GM06990 (cell line): ENCODE measurements at regions not wholly inside any gene's neighbourhood (a gene's known extent, or its start where the extent isn't known, plus 50 kb on each side); places are given as distances from the start of the nearest gene placed in this dataset.
A peak's percentile ranks its signal among the peaks of the same experiment; 100 is the strongest.
"Not testable (repeated sequence)": the region's sequence is repeated elsewhere in the genome, so short reads cannot be mapped to it uniquely, and the experiment has no call there.

Experiments
- DNase-seq: peaks from one replicate; pipeline ENCODE4 v3.0.0-alpha.2; 2011; ENCODE audit not compliant: insufficient read length; ENCODE audit errors: extremely low read depth
- H3K27me3 ChIP-seq: replicated peaks from 2 replicates; pipeline ENCODE4 v1.6.0; 2011; ENCODE audit warnings: low read length; ENCODE audit not compliant: control insufficient read depth, insufficient read depth
- H3K36me3 ChIP-seq: 2 replicates; pipeline ENCODE4 v1.5.1; 2011; ENCODE audit warnings: low read length; ENCODE audit not compliant: control insufficient read depth, insufficient read depth
- H3K4me3 ChIP-seq: replicated peaks from 2 replicates; pipeline ENCODE4 v1.5.1; 2011; ENCODE audit warnings: low read depth, mild to moderate bottlenecking, control low read depth, low read length
- TF ChIP-seq, protein P1 (sequence below): IDR thresholded peaks from 2 replicates; pipeline ENCODE4 v1.5.1; 2011; ENCODE audit warnings: low read length, control low read depth, mild to moderate bottlenecking, inconsistent platforms; ENCODE audit not compliant: insufficient read depth, poor library complexity, severe bottlenecking

DNA sequence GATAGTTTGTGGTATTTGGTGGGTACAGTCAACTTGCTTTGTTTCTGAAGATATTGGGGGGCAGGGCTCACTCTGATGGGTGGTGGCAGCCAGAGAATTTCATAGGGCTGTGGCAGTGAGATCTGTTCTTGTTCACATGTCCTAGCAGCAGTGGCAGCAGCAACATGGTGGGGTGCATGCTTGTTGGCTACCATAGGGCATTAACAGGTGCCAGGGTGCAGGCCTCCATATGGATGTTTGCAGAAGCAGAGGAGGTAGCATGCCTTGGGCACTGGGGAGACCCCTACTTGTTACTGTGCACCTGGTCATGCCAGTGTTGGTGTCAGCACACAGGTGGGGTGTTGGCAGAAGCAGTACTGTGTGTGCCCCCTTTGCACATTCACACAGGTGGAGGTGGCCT lies 96.3 kb upstream of the ZC4H2 start:
- no peaks in the 10 kb centered on the region for H3K36me3 ChIP-seq

DNA sequence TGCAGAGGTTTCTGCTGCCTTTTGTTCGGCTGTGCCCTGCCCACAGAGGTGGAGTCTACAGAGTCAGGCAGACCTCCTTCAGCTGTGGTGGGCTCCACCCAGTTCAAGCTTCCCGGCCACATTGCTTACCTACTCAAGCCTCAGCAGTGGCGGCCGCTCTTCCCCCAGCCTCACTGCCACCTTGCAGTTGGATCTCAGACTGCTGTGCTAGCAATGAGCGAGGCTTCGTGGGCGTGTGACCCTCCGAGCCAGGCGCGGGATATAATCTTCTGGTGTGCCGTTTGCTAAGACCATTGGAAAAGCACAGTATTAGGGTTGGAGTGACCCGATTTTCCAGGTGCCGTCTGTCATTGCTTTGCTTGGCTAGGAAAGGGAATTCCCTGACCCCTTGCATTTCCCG lies 82.4 kb upstream of the ZC4H2 start:
- DNase-seq, H3K36me3 ChIP-seq, H3K4me3 ChIP-seq: not testable (repeated sequence)

More for the DNA sequence above, 96.3 kb upstream of the ZC4H2 start:
- Histone ChIP-seq H3K4me3 (no peak overlapping the region), H3K27me3 (no peaks in the 10 kb centered on the region)
- no peak for DNase-seq
- TF ChIP-seq, protein P1, sequence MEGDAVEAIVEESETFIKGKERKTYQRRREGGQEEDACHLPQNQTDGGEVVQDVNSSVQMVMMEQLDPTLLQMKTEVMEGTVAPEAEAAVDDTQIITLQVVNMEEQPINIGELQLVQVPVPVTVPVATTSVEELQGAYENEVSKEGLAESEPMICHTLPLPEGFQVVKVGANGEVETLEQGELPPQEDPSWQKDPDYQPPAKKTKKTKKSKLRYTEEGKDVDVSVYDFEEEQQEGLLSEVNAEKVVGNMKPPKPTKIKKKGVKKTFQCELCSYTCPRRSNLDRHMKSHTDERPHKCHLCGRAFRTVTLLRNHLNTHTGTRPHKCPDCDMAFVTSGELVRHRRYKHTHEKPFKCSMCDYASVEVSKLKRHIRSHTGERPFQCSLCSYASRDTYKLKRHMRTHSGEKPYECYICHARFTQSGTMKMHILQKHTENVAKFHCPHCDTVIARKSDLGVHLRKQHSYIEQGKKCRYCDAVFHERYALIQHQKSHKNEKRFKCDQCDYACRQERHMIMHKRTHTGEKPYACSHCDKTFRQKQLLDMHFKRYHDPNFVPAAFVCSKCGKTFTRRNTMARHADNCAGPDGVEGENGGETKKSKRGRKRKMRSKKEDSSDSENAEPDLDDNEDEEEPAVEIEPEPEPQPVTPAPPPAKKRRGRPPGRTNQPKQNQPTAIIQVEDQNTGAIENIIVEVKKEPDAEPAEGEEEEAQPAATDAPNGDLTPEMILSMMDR = no peak

DNA sequence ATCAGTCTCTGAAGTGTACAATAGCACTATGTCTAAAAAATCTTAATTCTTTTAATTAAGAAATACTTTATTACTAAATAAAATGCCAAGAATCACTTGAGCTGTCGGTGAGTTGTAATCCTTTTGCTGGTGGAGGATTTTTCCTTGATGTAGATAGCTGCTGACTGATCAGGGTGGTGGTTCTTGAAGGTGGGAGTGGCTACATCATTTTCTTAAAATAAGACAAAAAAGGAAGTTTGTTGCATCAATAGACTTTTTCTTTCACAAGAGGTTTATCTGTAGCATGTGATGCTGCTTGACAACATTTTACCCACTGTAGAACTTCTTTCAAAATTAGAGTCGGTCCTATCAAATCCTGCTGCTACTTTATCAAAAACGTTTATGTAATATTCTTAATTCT lies 68.8 kb upstream of the ZC4H2 start:
- DNase-seq = no peak
- H3K27me3 ChIP-seq = no peaks in the 10 kb centered on the region
- no peaks in the 10 kb centered on the region for H3K36me3 ChIP-seq
- TF ChIP-seq, protein P1 = no peak
- H3K4me3 ChIP-seq = no peak overlapping the region

More for the DNA sequence above, 82.4 kb upstream of the ZC4H2 start:
- H3K27me3 ChIP-seq = not testable (repeated sequence)

DNA sequence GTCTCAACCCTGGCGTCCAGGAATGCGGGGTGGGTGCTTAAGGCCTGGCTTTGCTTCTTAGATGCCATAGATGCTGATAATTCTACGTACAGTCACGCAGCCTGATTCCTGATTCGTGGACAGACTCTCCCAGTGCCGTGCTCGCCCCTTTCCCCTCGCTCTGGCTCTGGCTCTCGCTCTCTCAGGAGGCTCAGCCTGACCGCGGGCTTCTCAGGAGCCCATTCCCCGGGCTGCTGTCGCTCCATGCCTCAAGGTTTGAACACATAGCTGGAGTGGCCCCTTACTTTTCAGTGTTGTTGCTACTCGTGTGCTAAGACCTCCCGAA lies 59.2 kb upstream of the ZC4H2 start:
- Histone ChIP-seq H3K36me3 (no peaks in the 10 kb centered on the region), H3K27me3 (no peaks in the 10 kb centered on the region), H3K4me3 (peak overlapping the region; percentile 57)
- DNase-seq = no peak
- TF ChIP-seq, protein P1 = no peak

DNA sequence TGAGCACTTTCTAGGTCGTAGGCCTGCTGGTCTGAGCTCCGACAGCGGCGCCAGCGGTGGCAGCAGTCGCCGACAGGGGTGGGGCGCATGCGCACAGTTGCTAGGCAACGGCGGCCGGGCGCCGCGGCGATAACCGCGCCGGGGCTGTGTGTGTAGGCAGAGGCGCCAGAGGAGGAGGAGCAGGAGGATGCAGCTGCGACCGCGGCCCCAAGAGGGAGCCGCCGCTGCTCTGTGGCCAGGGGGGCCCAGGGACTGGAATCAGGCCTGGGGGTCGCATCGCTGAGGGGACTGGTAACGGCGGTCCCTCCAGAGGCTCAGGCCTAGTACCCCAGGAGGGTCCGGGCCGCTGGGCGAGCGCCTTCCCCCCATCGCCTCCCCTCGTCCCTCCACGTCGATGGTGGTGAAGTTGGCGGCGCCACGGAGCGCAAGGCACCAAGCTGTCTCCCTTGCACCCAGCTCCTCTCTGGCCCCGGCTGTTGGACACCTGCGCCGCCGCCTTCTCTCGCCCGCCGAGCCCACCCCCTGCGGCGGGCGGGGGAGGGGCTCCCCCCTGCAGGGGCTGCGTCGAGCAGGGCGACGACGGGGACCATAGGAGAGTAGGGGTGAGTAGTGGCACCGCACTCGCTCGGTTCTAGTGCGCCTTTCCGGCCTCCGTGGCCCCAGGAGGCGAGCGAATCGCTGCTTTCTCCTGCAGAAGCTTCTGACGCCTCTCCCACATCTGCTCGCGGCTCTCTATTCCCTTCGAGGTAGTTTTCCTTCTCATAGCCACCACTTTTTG lies 58.6 kb upstream of the ZC4H2 start, which contains the start of gene ZC3H12B:
Gene ZC3H12B, plus strand, starts transcription at position 159 of the 778 bp plus-strand sequence.
- Histone ChIP-seq H3K36me3 (no peaks in the 10 kb centered on the region), H3K27me3 (no peaks in the 10 kb centered on the region), H3K4me3 (peak within 1 kb of the TSS; percentile 57)
- TF ChIP-seq, protein P1 = peak; percentile 48
- DNase-seq = peak; percentile 88

DNA sequence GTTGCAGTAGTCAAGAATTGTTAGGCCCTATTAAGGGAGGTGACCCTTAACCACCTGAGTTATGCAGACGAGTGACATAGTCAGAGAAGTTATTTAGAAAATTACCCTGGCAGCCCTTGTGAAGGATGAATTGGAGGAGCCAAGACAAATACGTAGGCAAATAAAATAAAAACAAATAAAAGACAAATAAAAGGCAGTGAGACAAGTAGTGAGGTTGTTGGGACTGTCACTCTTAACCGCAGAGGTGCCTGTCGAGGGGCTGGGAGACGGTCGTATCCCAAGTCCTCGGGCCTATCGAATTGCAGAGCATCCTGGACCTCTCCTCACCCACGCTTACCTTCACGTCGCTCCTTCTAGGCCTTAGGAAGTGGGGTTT lies 58.0 kb upstream of the ZC4H2 start:
- peak overlapping the region; percentile 57 for H3K4me3 ChIP-seq
- no peak for DNase-seq
- no peaks in the 10 kb centered on the region for H3K27me3 ChIP-seq
- TF ChIP-seq, protein P1 = no peak
- H3K36me3 ChIP-seq = no peaks in the 10 kb centered on the region
